HL-60 (cell line): ENCODE measurements at regions not wholly inside any gene's neighbourhood (a gene's known extent, or its start where the extent isn't known, plus 50 kb on each side); places are given as distances from the start of the nearest gene placed in this dataset.
"Not testable (repeated sequence)": the region's sequence is repeated elsewhere in the genome, so short reads cannot be mapped to it uniquely, and the experiment has no call there.

Experiments used
- POLR2AphosphoS5 ChIP-seq: IDR thresholded peaks from 2 replicates; pipeline ENCODE4 v1.6.1; 2012; ENCODE audit warnings: low read depth
- SPI1 ChIP-seq: IDR thresholded peaks from 2 replicates; pipeline ENCODE4 v1.6.1; 2012; ENCODE audit warnings: low read depth, mild to moderate bottlenecking, borderline replicate concordance

- not testable (repeated sequence) for TF ChIP-seq POLR2AphosphoS5, SPI1
Observed at GRCh38 chr2:95699201-95700184, 107.7 kb downstream of the TRIM43 start.
